ENCODE measurements at regions not wholly inside any gene's neighbourhood (a gene's known extent, or its start where the extent isn't known, plus 50 kb on each side); places are given as distances from the start of the nearest gene placed in this dataset.

- H3K27me3 Mint-ChIP-seq (ENCODE audit: unreplicated experiment), result peaks cover 9% of the 10 kb centered on the region
- TF ChIP-seq CTCF (IDR thresholded peaks at IDR 0.05), result no peak
- no peak overlapping the region for H3K27ac Mint-ChIP-seq (ENCODE audit: unreplicated experiment)
- H3K36me3 Mint-ChIP-seq (ENCODE audit: unreplicated experiment), result no peaks in the 10 kb centered on the region
- no peaks in the 10 kb centered on the region for H3K4me1 Mint-ChIP-seq (ENCODE audit: unreplicated experiment)
- H3K9me3 Mint-ChIP-seq (ENCODE audit: unreplicated experiment), result no peaks in the 10 kb centered on the region
- DNase-seq (ENCODE audit: extremely low spot score, unreplicated experiment), result no peak
- H3K4me3 Mint-ChIP-seq (ENCODE audit: unreplicated experiment), result no peak overlapping the region
These were observed 167.9 kb upstream of the GLRA1 start for GRCh38 chr5:152092580-152092979.

- Mint-ChIP-seq H3K27me3 (ENCODE audit: unreplicated experiment) (peaks cover 3% of the 10 kb centered on the region), H3K4me1 (ENCODE audit: unreplicated experiment) (no peaks in the 10 kb centered on the region), H3K4me3 (ENCODE audit: unreplicated experiment) (no peak overlapping the region), H3K36me3 (ENCODE audit: unreplicated experiment) (no peaks in the 10 kb centered on the region), H3K27ac (ENCODE audit: unreplicated experiment) (no peak overlapping the region), H3K9me3 (ENCODE audit: unreplicated experiment) (no peaks in the 10 kb centered on the region)
- DNase-seq (ENCODE audit: extremely low spot score, unreplicated experiment), result no peak
- no peak for TF ChIP-seq CTCF (IDR thresholded peaks at IDR 0.05)
These were observed 165.0 kb upstream of the GLRA1 start for GRCh38 chr5:152089644-152090043.

- Mint-ChIP-seq H3K27me3 (ENCODE audit: unreplicated experiment) (no peaks in the 10 kb centered on the region), H3K4me3 (ENCODE audit: unreplicated experiment) (no peak overlapping the region), H3K36me3 (ENCODE audit: unreplicated experiment) (no peaks in the 10 kb centered on the region), H3K4me1 (ENCODE audit: unreplicated experiment) (no peaks in the 10 kb centered on the region), H3K27ac (ENCODE audit: unreplicated experiment) (no peak overlapping the region), H3K9me3 (ENCODE audit: unreplicated experiment) (no peaks in the 10 kb centered on the region)
- DNase-seq (ENCODE audit: extremely low spot score, unreplicated experiment), result no peak
- no peak for TF ChIP-seq CTCF (IDR thresholded peaks at IDR 0.05)
These were observed 162.0 kb upstream of the GLRA1 start for GRCh38 chr5:152086668-152087067.

GRCh38 chr5:152084476-152084875 lies 159.8 kb upstream of the GLRA1 start:
- Mint-ChIP-seq H3K36me3 (ENCODE audit: unreplicated experiment) (no peaks in the 10 kb centered on the region), H3K9me3 (ENCODE audit: unreplicated experiment) (no peaks in the 10 kb centered on the region), H3K27ac (ENCODE audit: unreplicated experiment) (no peak overlapping the region), H3K4me1 (ENCODE audit: unreplicated experiment) (no peaks in the 10 kb centered on the region), H3K27me3 (ENCODE audit: unreplicated experiment) (no peaks in the 10 kb centered on the region), H3K4me3 (ENCODE audit: unreplicated experiment) (no peak overlapping the region)
- DNase-seq (ENCODE audit: extremely low spot score, unreplicated experiment), result no peak
- no peak for TF ChIP-seq CTCF (IDR thresholded peaks at IDR 0.05)

- no peak for TF ChIP-seq CTCF (IDR thresholded peaks at IDR 0.05)
- no peaks in the 10 kb centered on the region for H3K9me3 Mint-ChIP-seq (ENCODE audit: unreplicated experiment)
- no peaks in the 10 kb centered on the region for H3K4me1 Mint-ChIP-seq (ENCODE audit: unreplicated experiment)
- H3K36me3 Mint-ChIP-seq (ENCODE audit: unreplicated experiment), result no peaks in the 10 kb centered on the region
- H3K27me3 Mint-ChIP-seq (ENCODE audit: unreplicated experiment), result no peaks in the 10 kb centered on the region
- DNase-seq (ENCODE audit: extremely low spot score, unreplicated experiment), result no peak
- H3K27ac Mint-ChIP-seq (ENCODE audit: unreplicated experiment), result no peak overlapping the region
- no peak overlapping the region for H3K4me3 Mint-ChIP-seq (ENCODE audit: unreplicated experiment)
These were observed 158.6 kb upstream of the GLRA1 start for GRCh38 chr5:152083231-152083630.

All from osteocyte (in vitro differentiated cells).